HepG2 (cell line): ENCODE measurements at regions not wholly inside any gene's neighbourhood (a gene's known extent, or its start where the extent isn't known, plus 50 kb on each side); places are given as distances from the start of the nearest gene placed in this dataset.

Experiments used
- ATAC-seq: fragments of 200-7000 bp; cut with Tn5 transposase; 3 replicates; pipeline ENCODE4 v1.9.1; 2020; ENCODE audit warnings: mild to moderate bottlenecking, moderate library complexity
- BruUV-seq: library from RNA; stranded (reverse); fragments of 400-500 nt; replicated peaks from 2 replicates; lab custom pipeline; 2021; lab: Mats Ljungman, UMichigan
- CTCF ChIA-PET: fragments of 300-600 bp; formaldehyde crosslinking; extraction: SDS; loops from one replicate; lab custom pipeline; 2021; ENCODE audit warnings: low total read pairs, inconsistent platforms, low intra/inter-chr PET ratio; lab: Yijun Ruan, JAX
- POLR2A ChIA-PET: fragments of 350-600 bp; sonication (Branson Sonifier 250); formaldehyde crosslinking; loops from one replicate; lab custom pipeline; 2020; ENCODE audit warnings: antibody characterized with exemption, inconsistent platforms; lab: Yijun Ruan, JAX
- DNase-seq: peaks from one replicate; pipeline ENCODE4 v3.0.0-alpha.2; 2015; ENCODE audit warnings: low spot score
- FAIRE-seq: peaks from 3 replicates; lab custom pipeline; 2011; peaks lifted over from hg19 to GRCh38; lab: Jason Lieb, UNC
- H2AFZ ChIP-seq: one replicate; pipeline ENCODE4 v1.6.1; 2011; ENCODE audit warnings: low read length, inconsistent platforms
- H3K27ac ChIP-seq: fragments of 300-600 bp; 3 replicates; pipeline ENCODE4 v1.8.0; 2011; ENCODE audit warnings: mixed run types, mild to moderate bottlenecking, mixed read lengths, low read length, inconsistent platforms; ENCODE audit not compliant: insufficient read depth; ENCODE audit errors: extremely low read length
- H3K27me3 ChIP-seq, 2 experiments: fragments of 200-600 bp in 1 of 2; 2 replicates in 1 of 2; 3 replicates in 1 of 2; pipeline versions ENCODE4 v1.6.0 to v1.8.0; 2011; ENCODE audit warnings: low read length in 2 of 2, mild to moderate bottlenecking in 2 of 2, moderate library complexity in 2 of 2, inconsistent platforms in 1 of 2; ENCODE audit not compliant: insufficient read depth in 2 of 2, control insufficient read depth in 1 of 2
- H3K36me3 ChIP-seq, 2 experiments: fragments of 200-600 bp in 1 of 2; replicated peaks in 1 of 2; 2 replicates in 1 of 2; 3 replicates in 1 of 2; pipeline versions ENCODE4 v1.5.1 to v1.8.0; 2011; ENCODE audit warnings: low read length in 2 of 2, inconsistent platforms in 1 of 2; ENCODE audit not compliant: insufficient read depth in 2 of 2, control insufficient read depth in 1 of 2
- H3K4me1 ChIP-seq: 2 replicates; pipeline ENCODE4 v1.5.1; 2012; ENCODE audit warnings: low read length, inconsistent platforms; ENCODE audit not compliant: insufficient read depth
- H3K4me2 ChIP-seq: 2 replicates; pipeline ENCODE4 v1.6.0; 2011; ENCODE audit warnings: low read depth, low read length, inconsistent platforms
- H3K4me3 ChIP-seq, 3 experiments: fragments of 200-600 bp in 1 of 3; sonication (generic), shearing (Covaris generic) in 1 of 3; replicated peaks in 1 of 3; 2 replicates each; pipeline ENCODE4 v1.5.1; 2011 to 2016; ENCODE audit warnings: low read length in 3 of 3, inconsistent platforms in 2 of 3, low read depth in 2 of 3, mild to moderate bottlenecking in 2 of 3, control low read depth in 1 of 3, mixed read lengths in 1 of 3; ENCODE audit not compliant: insufficient read depth in 1 of 3
- H3K79me2 ChIP-seq: one replicate; pipeline ENCODE4 v1.6.1; 2011; ENCODE audit warnings: low read length, inconsistent platforms; ENCODE audit not compliant: insufficient read depth
- H3K9ac ChIP-seq: 2 replicates; pipeline ENCODE4 v1.6.0; 2011; ENCODE audit warnings: mild to moderate bottlenecking, low read depth, low read length, inconsistent platforms; ENCODE audit not compliant: insufficient read depth
- H3K9me3 ChIP-seq: 2 replicates; pipeline ENCODE4 v1.5.1; 2012; ENCODE audit warnings: mild to moderate bottlenecking, low read length
- H4K20me1 ChIP-seq: 2 replicates; pipeline ENCODE4 v1.6.0; 2011; ENCODE audit warnings: inconsistent platforms, mild to moderate bottlenecking, low read length, moderate library complexity; ENCODE audit not compliant: insufficient read depth
- CAMTA2 ChIP-seq: sonication (generic); formaldehyde crosslinking; IDR thresholded peaks from 2 replicates; pipeline ENCODE4 v1.4.0; 2020; ENCODE audit warnings: mild to moderate bottlenecking, missing genetic modification reagents, borderline replicate concordance
- KDM5B ChIP-seq: sonication (generic); formaldehyde crosslinking; IDR thresholded peaks from 2 replicates; pipeline ENCODE4 v1.4.0; 2020; ENCODE audit warnings: missing genetic modification reagents, mild to moderate bottlenecking, borderline replicate concordance
- MAFF ChIP-seq: IDR thresholded peaks from 2 replicates; pipeline ENCODE4 v1.6.1; 2011; ENCODE audit warnings: low read depth, low read length, improper control_type of control experiment
- MAFK ChIP-seq, 2 experiments: IDR thresholded peaks in 1 of 2; conservative IDR thresholded peaks in 1 of 2; 2 replicates each; pipeline ENCODE4 v1.6.1; 2011; ENCODE audit warnings: improper control_type of control experiment in 2 of 2, low read length in 2 of 2
- MED8 ChIP-seq: sonication (generic); formaldehyde crosslinking; IDR thresholded peaks from 2 replicates; pipeline ENCODE4 v1.8.1; 2023; ENCODE audit warnings: mild to moderate bottlenecking, missing genetic modification reagents; ENCODE audit not compliant: insufficient replicate concordance
- SNAPC2 ChIP-seq: sonication (generic); formaldehyde crosslinking; IDR thresholded peaks from 2 replicates; pipeline ENCODE4 v1.8.1; 2022; ENCODE audit warnings: mild to moderate bottlenecking, missing genetic modification reagents
- SRSF4 ChIP-seq: fragments of 200-400 bp; formaldehyde crosslinking; IDR thresholded peaks from one replicate; pipeline ENCODE4 v1.6.1; 2018; ENCODE audit warnings: mild to moderate bottlenecking, low read depth, low read length, moderate library complexity; ENCODE audit not compliant: poor library complexity, severe bottlenecking
- TAF15 ChIP-seq: fragments of 200-400 bp; formaldehyde crosslinking; IDR thresholded peaks from one replicate; pipeline ENCODE4 v1.6.1; 2018; ENCODE audit warnings: mild to moderate bottlenecking, low read depth, low read length; ENCODE audit not compliant: poor library complexity, severe bottlenecking
- U2AF2 ChIP-seq: fragments of 200-400 bp; formaldehyde crosslinking; IDR thresholded peaks from 2 replicates; pipeline ENCODE4 v1.6.1; 2017; ENCODE audit warnings: low read depth, mild to moderate bottlenecking, low read length
- ZNF749 ChIP-seq: sonication (generic); formaldehyde crosslinking; IDR thresholded peaks from 2 replicates; pipeline ENCODE4 v1.8.0; 2022; ENCODE audit warnings: mild to moderate bottlenecking, missing genetic modification reagents, moderate library complexity, borderline replicate concordance
- ZNF776 ChIP-seq: sonication (generic); formaldehyde crosslinking; IDR thresholded peaks from 2 replicates; pipeline ENCODE4 v1.4.0; 2020; ENCODE audit warnings: mild to moderate bottlenecking, missing genetic modification reagents
- WGBS: methylation state at CpG from one replicate; pipeline ENCODE4 v1.1.6; 2017; ENCODE audit warnings: low lambda C conversion rate; 5-methylcytosine and 5-hydroxymethylcytosine counted together
- in situ Hi-C: cut with HindIII; loops from 2 replicates; pipeline ENCODE4 v1.10.0; 2017; ENCODE audit warnings: low pct_unique_long_range_greater_than_20kb; ENCODE audit not compliant: extremely low pct_ligation_motif_present
- intact Hi-C: fragments of 100-400 bp; cut with micrococcal nuclease; formaldehyde crosslinking; loops from one replicate; pipeline ENCODE4 v1.10.0; 2022; ENCODE audit not compliant: unreplicated experiment
- TF ChIP-seq, protein P1 (sequence below): sonication (generic); formaldehyde crosslinking; IDR thresholded peaks from 2 replicates; pipeline ENCODE4 v1.5.0; 2020; ENCODE audit warnings: missing genetic modification reagents
- TF ChIP-seq, protein P2 (sequence below), 2 experiments: IDR thresholded peaks; 2 replicates each; pipeline ENCODE4 v1.6.1; 2011 to 2012; ENCODE audit warnings: low read length in 2 of 2, borderline replicate concordance in 1 of 2, low read depth in 1 of 2, mild to moderate bottlenecking in 1 of 2, moderate library complexity in 1 of 2

GRCh38 chr4:131381055-131381454 is 1768.0 kb upstream of the PCDH10 start:
- no TSS peak for BruUV-seq
- H3K9ac ChIP-seq: no peak overlapping the region
- no peak overlapping the region for H3K4me2 ChIP-seq
- ChIA-PET CTCF (no interaction called here), POLR2A (no interaction called here)
- WGBS: 27% methylated on average over 2 of the region's 2 CpGs
- H3K36me3 ChIP-seq: no peaks in the 10 kb centered on the region
- H3K27ac ChIP-seq: no peak overlapping the region
- FAIRE-seq (no peak), DNase-seq (no peak), ATAC-seq (no peak)
- H4K20me1 ChIP-seq: no peaks in the 10 kb centered on the region
- in situ Hi-C loops (no loop called here), intact Hi-C loops (no loop called here)
- H3K4me3 ChIP-seq: no peak overlapping the region
- no peak overlapping the region for H2AFZ ChIP-seq
- H3K9me3 ChIP-seq: no peaks in the 10 kb centered on the region
- no peaks in the 10 kb centered on the region for H3K27me3 ChIP-seq
- no peaks in the 10 kb centered on the region for H3K4me1 ChIP-seq
- TF ChIP-seq MAFK (conservative IDR thresholded peaks at IDR 0.05 in 1 of 2, IDR thresholded peaks at IDR 0.05 in 1 of 2; ENCODE audit: low read length in 2 of 2) (peak; percentile 57 to 85), ZNF776 (CRISPR knock-in tag) (no peak), MAFF (peak; percentile 68; the same call in 1 of the 2 replicates), KDM5B (no peak), TAF15 (no peak)
- H3K79me2 ChIP-seq: no peaks in the 10 kb centered on the region

- Histone ChIP-seq H3K27ac (no peak overlapping the region), H3K36me3 (no peaks in the 10 kb centered on the region), H3K4me1 (no peaks in the 10 kb centered on the region), H3K9ac (no peak overlapping the region), H3K27me3 (no peaks in the 10 kb centered on the region), H3K79me2 (no peaks in the 10 kb centered on the region), H2AFZ (no peak overlapping the region), H3K4me3 (no peak overlapping the region), H3K4me2 (no peak overlapping the region), H4K20me1 (no peaks in the 10 kb centered on the region), H3K9me3 (no peaks in the 10 kb centered on the region)
- BruUV-seq: no TSS peak
- no peak for DNase-seq
- in situ Hi-C loops: no loop called here
- ChIA-PET POLR2A (no interaction called here), CTCF (no interaction called here)
- no peak for FAIRE-seq
- ATAC-seq: no peak
- intact Hi-C loops: no loop called here
- 1% methylated on average over 4 of the region's 4 CpGs for WGBS
- no peak for TF ChIP-seq CAMTA2 (CRISPR knock-in tag)
- no peak for TF ChIP-seq SNAPC2 (CRISPR knock-in tag)
- TF ChIP-seq, protein P1, sequence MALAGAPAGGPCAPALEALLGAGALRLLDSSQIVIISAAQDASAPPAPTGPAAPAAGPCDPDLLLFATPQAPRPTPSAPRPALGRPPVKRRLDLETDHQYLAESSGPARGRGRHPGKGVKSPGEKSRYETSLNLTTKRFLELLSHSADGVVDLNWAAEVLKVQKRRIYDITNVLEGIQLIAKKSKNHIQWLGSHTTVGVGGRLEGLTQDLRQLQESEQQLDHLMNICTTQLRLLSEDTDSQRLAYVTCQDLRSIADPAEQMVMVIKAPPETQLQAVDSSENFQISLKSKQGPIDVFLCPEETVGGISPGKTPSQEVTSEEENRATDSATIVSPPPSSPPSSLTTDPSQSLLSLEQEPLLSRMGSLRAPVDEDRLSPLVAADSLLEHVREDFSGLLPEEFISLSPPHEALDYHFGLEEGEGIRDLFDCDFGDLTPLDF: no peak
- TF ChIP-seq MAFK (conservative IDR thresholded peaks at IDR 0.05 in 1 of 2, IDR thresholded peaks at IDR 0.05 in 1 of 2; ENCODE audit: low read length in 2 of 2): peak; percentile 26 to 79; a peak in 2 of 4 replicates
- TF ChIP-seq SRSF4: no peak
- no peak for TF ChIP-seq ZNF749 (CRISPR knock-in tag)
- TF ChIP-seq, protein P2, sequence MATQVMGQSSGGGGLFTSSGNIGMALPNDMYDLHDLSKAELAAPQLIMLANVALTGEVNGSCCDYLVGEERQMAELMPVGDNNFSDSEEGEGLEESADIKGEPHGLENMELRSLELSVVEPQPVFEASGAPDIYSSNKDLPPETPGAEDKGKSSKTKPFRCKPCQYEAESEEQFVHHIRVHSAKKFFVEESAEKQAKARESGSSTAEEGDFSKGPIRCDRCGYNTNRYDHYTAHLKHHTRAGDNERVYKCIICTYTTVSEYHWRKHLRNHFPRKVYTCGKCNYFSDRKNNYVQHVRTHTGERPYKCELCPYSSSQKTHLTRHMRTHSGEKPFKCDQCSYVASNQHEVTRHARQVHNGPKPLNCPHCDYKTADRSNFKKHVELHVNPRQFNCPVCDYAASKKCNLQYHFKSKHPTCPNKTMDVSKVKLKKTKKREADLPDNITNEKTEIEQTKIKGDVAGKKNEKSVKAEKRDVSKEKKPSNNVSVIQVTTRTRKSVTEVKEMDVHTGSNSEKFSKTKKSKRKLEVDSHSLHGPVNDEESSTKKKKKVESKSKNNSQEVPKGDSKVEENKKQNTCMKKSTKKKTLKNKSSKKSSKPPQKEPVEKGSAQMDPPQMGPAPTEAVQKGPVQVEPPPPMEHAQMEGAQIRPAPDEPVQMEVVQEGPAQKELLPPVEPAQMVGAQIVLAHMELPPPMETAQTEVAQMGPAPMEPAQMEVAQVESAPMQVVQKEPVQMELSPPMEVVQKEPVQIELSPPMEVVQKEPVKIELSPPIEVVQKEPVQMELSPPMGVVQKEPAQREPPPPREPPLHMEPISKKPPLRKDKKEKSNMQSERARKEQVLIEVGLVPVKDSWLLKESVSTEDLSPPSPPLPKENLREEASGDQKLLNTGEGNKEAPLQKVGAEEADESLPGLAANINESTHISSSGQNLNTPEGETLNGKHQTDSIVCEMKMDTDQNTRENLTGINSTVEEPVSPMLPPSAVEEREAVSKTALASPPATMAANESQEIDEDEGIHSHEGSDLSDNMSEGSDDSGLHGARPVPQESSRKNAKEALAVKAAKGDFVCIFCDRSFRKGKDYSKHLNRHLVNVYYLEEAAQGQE (IDR thresholded peaks at IDR 0.05; ENCODE audit: borderline replicate concordance in 1 of 2, low read depth in 1 of 2, low read length in 2 of 2): no peak
- TF ChIP-seq U2AF2: no peak
- TF ChIP-seq MED8: no peak
- peak; percentile 79 for TF ChIP-seq MAFF
These were observed 1766.3 kb upstream of the PCDH10 start for GRCh38 chr4:131382839-131383238.
